HG02852 (cell line): ENCODE measurements at regions not wholly inside any gene's neighbourhood (a gene's known extent, or its start where the extent isn't known, plus 50 kb on each side); places are given as distances from the start of the nearest gene placed in this dataset.

Experiments used
- ATAC-seq: cut with Tn5 transposase; IDR thresholded peaks from one replicate; pipeline ENCODE4 v1.9.1; 2021; ENCODE audit warnings: mild to moderate bottlenecking, moderate library complexity; ENCODE audit not compliant: unreplicated experiment

- no peak for ATAC-seq
These were observed 170.2 kb downstream of the THBS2 start for GRCh38 chr6:169083508-169083874.

DNA sequence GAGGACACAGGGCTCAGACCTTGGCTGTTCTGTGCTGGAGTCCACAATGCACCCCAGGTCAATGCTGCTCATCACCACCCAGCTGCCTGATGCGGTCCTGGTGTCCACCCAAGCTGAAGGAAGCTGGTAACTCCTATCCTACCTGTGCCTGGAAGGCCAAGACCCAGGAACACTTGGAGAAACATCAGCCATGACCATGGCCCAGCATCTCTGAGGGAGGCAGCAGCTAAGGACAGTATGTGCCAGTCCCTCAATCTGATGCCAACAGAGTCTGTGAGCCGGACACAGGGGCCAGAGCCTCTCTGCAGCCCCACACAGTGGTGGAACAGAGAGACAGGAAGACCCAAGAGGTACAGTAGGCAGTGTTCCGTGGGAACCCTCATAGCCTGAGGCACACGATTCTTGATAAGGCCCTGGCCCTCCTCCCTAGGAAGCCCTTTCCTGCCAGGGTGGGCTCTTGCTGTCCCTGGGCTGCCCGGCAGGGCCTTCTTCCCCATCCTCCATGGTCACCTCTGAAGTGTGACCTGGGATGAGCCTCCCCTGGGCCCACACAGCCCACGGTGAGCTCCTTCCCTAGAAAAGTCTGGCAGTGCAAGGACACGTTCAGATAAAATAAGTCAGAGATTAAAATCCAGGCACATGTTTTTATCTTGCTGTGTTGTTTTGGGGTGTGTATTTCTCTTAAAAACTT, 170.7 kb downstream of the THBS2 start:
- no peak for ATAC-seq

DNA sequence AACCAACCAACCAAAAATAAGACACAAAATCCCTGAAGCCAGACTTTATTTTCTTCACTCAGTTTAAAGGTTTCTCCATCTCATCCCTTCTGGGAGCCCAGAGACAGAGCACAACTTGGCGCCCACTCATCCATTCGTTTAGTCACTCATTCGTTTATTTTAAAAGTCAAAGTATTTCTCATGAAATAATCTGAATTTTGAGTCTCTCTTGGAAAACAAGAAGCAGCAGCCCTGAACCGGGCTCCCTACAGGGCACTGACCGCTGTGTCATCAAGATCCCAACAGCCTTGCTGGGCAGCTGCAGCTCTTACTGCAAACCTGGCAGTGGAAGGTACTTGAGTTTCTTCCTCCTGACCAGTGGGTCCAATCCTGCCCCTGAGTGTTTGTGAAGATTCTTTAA, 171.6 kb downstream of the THBS2 start:
- ATAC-seq = no peak

DNA sequence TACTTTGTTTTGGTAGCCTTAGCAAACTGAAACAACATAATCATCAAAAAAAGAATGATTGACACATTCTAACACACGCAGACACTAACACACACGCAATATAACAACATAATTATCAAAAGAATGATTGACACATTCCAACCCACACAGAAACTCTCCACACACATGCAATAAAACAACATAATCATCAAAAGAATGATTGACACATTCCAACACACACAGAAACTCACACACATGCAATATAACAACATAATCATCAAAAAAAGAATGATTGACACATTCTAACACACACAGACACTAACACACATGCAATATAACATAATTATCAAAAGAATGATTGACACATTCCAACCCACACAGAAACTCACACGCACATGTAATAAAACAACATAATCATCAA, 172.4 kb downstream of the THBS2 start:
- ATAC-seq = no peak

DNA sequence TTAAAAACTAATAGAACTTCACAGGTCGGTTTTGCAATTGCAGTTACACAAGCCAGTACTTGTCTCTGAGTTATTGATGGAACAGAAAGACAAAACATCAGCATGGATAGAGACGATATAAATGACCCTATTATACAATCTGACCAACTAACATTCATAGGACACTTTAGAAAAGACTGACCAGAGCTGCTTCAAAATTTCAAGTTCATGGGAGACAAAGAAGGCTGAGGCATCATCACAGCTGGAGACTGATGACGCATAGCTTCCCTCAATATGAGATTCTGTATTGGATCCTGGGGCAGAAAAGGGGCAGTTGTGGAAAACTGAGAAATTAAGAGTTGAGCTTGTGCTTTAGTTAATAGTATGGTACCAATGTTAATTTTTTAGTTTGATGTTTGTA, 174.0 kb downstream of the THBS2 start:
- ATAC-seq = no peak

- no peak for ATAC-seq
These were observed 175.1 kb downstream of the THBS2 start for GRCh38 chr6:169078399-169079145.

GRCh38 chr6:169075915-169076654, 177.6 kb downstream of the THBS2 start:
- ATAC-seq = no peak

GRCh38 chr6:169075211-169075914, 178.3 kb downstream of the THBS2 start:
- ATAC-seq = no peak

DNA sequence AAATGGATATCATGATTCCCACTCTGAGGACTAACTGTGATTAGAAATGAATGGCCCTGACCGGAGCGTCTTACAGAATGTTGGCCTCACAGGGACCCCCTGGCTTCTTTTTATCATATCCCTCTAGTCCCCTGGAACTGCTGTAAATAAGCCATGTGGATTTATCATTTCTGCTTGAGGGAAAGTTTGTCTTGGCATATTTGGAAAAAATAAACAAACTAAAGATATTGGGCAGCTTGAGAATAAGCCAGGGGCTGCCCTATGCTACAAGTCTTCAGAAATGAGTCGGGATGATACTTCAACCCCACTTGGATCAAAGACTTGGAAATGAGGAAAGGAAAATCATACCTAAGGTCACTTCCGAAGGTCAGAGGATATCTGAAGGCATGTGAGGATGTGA, 179.1 kb downstream of the THBS2 start:
- ATAC-seq = no peak

DNA sequence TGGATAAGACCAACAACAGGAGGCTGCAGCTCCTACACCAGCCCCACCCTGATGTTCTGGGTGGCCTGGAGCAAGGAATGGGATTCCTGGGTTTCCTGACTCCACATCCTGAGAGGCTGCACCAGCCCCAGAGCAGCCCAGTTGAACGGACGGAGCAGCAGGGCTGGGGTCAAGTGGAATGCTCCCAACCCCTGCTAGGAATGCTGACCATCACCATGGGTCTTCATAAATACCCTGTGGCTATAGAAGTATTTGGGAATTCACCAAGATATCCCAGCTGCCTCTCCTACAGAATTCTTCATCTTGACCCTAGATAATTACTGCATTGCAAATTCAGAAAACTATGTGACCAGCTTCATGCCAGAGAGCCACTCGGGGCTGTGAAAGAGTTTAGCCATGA, 180.3 kb downstream of the THBS2 start:
- no peak for ATAC-seq

DNA sequence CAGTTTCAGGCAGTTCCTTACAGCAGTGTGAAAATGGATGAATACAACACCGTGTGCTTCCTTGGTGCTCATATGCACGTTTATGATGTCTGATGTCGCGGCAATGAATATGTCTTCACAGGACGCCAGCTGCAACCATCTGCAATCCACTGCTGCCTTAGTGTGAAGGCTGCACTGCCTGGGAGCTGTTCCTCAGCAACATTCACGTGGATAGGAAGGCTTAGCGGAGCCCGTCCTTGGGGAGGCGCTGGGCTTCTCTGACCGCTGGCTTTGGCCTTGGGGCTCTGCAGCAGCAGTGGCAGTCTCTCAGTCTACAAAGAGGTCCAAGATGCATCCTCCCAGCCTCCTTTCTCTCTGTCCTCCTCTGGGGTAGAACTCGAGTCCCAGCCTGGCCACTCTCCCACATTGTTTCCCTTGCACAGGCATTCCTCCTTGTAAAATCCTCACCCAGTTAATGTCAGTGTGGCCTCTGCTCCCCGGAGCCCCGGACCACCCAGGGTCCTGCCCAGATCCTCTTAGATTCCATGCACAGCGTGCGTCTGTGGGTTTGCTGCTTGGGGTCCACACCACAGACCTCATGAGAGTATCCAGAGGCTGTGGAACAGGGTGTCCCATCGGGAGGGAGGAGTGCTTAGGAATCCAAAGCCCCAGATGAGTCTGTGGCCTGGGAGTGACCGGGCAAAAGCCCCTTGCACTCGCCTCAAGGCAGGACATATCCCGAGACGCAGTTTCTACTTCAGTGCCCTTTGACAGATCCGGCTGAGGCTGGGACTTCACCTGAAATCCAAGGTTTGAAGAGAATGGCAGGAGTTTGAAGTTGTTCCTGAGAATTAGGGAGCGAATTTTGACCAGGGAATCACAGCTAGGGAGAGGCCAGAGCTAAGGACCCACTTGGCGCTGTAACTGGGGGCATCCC, 181.3 kb downstream of the THBS2 start:
- ATAC-seq = no peak

DNA sequence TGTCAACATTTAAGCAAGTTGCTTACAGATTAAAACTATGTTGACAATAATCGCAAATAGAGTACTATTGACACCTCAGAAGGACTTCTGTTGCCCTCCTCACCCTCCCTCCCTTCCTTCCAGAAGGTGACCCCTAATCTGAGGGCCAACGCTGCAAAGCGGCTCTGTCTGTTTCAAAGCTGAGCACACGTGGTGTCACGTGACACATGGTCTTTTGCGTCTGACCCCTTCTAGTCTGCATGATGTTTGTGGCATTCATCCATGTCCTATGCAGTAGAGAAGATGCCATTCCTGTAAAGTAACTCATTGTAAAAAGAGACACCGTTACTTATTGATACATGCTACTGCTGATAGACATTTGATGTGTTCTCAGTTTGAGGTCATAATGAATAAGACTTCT, 182.3 kb downstream of the THBS2 start:
- no peak for ATAC-seq

DNA sequence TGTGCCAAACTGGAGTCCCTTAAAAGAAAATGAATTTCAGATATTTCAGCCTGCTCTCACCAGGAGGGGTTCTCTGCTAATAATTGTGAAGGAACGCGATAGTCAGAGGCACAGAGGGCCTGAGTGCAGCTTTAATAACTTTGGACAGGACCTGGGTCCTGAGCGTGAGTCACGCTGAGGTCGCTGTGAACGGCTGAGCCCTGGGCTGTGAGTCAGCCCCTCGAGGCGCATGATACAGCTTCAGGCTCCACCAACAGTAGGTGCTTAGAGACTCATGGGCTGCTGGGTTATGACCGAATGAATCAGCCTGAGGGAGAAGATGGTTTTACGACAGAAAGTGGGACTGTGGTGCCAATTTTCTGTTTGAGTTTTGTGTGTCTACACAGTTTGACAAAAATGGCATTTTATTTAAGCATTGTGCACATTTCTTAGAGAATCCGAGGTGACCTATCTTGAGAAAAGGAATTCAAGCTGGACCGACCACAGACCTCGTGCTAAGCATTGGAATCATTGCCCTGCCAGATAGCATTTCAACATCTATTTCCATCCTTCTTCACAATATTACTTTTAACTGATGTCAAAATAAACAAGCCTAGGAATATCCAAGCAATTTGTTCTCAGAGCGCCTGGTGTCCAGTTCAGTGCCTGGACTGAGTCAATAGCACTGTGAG, 183.0 kb downstream of the THBS2 start:
- no peak for ATAC-seq

DNA sequence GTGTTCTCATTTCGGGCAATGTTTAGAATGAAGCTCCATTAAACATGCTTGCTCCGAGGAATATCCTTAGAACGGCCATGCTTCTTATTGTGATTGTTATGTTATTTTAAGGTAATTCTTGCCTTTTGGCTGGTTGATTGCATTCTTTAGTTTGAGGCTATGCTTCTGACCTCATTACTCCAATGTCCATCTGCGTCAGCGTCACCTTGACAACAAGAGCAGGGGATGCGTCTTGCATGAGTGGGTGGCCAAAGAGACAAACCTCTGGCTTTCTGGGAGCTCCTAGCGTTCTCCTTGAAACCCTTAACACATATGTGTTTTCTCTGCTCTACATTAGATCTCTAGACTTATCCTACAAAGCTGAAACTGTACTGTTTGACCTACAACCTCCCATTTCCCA, 184.3 kb downstream of the THBS2 start:
- no peak for ATAC-seq

DNA sequence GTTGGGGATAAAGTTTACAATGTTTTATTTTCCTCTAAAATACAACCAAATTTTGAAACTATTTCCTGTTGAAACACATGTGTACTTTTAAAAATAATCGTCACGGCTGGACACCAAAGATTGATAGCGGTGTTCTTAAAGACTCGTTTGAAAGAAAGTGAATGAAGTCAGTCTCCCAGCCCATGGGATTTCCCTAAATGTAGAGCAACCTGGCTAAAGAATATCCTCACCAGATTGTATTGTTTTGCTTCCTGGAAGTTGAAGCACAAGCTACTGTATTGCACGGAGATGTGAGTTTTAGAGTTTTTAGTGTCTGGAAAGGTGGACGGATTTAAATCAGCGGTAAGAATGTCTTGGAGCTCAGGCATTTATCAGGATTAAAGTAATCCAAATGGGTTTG, 189.5 kb downstream of the THBS2 start:
- ATAC-seq = no peak

GRCh38 chr6:169062272-169062671, 191.4 kb downstream of the THBS2 start:
- ATAC-seq = no peak

DNA sequence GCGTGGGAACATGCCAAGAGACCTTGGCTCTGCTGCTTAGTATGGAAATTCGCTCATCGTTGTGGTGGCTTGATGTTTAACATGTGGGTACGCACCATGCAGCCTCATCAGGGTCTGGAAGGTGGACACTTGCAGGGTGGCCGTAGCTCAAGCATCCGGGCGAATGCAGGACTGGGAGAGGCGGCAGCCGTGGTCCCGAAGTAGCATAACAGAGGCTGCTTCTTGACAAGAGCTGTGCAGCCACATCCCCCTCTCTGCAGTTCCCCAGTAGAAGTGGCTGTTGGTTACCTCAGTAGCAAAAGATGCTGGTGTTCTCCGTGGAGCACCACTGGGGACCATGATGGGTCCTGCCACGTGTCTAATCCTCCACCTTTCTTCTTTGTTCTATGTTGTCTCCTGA, 195.0 kb downstream of the THBS2 start:
- ATAC-seq = no peak

DNA sequence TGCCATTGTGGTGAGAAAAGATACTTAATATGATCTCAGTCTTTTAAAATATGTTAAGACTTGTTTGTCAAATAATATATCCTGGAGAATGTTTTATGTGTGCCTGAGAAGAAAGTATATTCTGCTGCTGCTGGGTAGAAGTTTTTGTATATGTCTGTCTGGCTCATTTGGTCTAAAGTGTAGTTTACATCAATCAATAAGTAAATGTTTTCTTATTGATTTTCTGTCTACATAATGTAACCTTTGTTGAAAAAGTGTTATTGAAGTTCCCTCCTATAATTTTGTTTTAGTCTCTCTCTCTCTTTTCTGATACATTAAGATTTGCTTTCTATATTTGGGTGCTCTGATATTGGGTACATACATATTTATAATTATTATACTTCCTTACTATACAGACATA, 201.2 kb downstream of the THBS2 start:
- no peak for ATAC-seq

DNA sequence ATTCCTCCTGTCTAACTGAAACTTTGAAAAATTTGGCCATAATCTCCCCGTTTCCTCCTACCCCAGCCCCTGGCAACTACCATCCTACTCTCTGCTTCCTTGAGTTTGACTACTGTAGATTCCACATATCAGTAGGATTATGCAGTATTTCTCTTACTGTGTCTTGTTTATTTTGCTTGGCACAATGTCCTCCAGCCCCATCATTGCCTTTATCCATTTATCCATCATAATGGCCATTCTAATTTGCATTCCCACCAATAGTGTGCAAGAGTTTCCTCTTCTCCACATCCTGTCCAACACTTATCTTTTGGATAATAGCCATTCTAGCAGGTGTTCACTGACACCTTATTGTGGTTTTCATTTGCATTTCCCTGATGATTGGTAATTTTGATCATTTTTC, 202.3 kb downstream of the THBS2 start:
- ATAC-seq = no peak

GRCh38 chr6:169048865-169049205, 204.8 kb downstream of the THBS2 start:
- ATAC-seq = no peak
